Right kidney (tissue), 1 donor: ENCODE measurements at regions not wholly inside any gene's neighbourhood (a gene's known extent, or its start where the extent isn't known, plus 50 kb on each side); places are given as distances from the start of the nearest gene placed in this dataset.
"Not testable (repeated sequence)": the region's sequence is repeated elsewhere in the genome, so short reads cannot be mapped to it uniquely, and the experiment has no call there.

Experiments used
- DNase-seq: peaks from one replicate; pipeline ENCODE4 v3.0.0-alpha.2; 2016

GRCh38 chr18:22283855-22284254 is 114.5 kb downstream of the GATA6 start:
- DNase-seq: not testable (repeated sequence)

DNA sequence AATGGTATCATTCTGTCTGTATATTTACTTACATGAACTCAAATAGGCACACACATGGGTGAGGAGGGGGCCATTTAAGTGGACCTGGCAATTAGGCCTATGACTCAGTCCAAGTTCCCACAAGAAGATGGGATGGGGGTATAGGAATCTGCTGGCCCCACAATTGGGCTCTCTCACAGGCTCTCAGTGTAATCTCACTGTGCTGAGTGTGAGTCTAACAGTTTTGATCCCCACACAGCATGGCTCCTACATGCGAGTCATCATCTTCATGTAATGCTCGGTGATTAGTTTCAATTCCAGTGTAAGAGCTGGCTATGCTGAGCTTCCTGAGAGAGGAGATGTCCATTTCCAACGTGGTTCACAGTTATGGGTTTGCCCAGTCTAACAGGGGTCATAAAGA is 114.0 kb downstream of the GATA6 start:
- no peak for DNase-seq

GRCh38 chr18:22283116-22283395 is 113.7 kb downstream of the GATA6 start:
- DNase-seq: no peak

DNA sequence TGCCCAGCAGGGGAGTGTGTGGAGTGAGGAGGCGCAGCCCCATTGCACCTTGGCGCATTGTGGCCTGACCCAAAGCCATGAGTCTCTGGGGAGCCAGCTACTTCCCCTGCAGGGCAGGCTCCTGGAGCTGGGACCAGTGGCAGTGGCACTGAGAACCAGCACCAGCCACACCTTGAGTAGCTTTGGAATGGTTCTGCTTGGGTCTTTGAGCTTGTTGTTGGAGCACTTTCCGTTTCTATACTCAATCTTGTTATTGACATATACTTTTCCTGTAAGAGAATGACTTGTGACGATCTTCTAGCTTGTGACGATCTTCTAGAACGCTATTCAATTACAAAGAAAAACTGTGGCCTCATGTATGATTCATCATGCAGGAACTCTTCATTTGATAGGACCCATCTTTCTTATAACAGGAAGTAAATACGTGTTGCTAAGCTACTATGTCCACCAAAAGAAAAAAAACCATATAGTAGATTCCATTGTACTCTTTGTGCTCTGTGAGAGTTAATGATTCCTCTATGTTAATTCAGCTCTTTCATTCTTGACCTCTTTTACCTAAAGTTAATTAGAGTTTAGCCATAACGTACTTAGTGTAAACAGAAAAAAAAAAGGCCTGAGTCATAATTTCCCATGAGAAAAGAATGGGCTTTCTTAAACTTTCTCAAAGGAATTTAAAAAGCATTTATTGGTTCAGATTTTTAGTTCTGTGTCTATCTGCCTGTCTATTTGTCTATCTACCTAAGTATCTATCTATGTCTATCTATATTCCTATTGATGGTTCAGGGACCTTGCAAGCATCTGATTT is 113.1 kb downstream of the GATA6 start:
- DNase-seq: peak; percentile 19

GRCh38 chr18:22280453-22280750 is 111.0 kb downstream of the GATA6 start:
- no peak for DNase-seq

DNA sequence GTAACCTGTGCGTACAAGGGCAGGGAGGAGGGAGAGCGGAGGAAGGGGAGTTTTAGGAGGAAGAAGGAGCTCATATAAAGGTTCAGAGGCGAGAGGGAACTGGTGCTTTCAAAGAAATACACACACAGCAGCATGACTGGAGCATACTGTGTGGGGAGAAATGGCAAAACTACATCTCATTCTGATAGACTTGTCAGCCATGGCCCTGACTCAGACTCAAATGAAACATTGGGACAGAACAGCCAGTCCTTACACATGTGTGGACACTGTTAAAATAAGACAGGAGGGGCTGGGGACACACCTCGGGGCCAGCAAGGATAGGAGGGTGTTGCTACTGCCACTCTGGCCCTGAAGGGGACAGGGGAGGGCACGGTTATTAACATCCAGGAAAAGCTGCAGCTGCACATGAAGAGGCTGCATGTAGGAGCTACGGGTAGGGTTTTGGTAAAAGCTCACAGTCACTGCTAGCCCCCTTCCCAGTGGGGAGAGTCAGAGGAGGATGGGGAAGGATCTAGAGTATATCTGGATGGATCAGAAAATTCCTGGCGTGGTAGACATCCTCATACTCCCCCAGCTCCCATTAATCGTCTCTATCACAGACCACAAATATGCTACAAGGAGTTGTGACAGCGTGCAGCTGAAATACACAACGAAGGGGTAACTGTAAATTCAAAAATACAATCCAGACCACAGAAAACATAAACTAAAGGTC is 110.5 kb downstream of the GATA6 start:
- DNase-seq: no peak

GRCh38 chr18:22278798-22279197 is 109.4 kb downstream of the GATA6 start:
- no peak for DNase-seq

DNA sequence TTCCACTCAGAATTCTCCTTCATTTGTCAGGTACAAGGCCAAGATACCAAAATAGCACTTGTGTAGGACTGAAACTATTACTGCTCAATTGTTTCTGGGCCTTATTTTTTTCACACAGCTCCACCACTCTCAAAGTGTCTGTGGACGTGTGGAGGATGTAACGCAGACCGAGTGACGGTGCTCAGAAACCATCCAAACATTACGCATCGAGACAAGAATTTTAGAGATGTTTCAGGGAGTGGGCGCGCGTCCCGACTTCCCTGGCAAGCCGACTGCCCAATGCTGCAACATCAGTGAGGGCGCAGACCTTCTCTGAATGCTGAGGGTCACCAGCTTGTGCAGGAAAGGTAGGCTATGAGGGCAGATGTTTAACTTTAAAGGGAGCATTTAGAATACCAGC is 108.4 kb downstream of the GATA6 start:
- DNase-seq: no peak

- DNase-seq: no peak
These were observed 106.9 kb downstream of the GATA6 start for GRCh38 chr18:22276334-22276713.

DNA sequence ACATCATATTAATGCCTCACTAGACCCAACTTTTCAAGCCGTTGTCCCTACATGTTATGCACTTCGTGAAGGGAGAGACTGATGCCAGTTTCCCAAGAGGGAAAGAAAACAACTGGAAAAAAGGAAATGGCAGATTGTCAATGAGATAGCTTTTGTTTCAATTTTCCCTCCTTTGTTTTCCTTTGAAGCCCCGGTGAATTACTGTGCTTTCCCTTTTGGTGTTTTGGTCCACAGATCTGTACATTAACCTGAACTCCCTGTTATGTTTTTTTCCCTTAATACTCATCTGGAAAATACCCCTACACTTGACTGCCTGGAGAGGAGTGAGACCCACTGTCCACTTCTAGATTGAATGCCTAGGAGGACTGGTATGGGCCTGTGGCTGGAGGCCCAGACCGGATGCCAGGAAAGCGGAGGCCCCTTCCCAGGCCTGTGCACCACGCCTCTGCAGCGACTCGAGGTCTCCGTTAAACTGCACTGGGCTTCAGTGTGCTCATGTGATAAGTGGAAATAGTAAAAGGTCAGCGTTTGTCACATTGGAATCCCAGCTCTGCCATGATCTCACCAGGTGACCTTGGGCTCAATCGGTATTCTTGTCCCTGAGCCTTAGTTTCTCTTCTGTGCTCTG is 106.4 kb downstream of the GATA6 start:
- no peak for DNase-seq

DNA sequence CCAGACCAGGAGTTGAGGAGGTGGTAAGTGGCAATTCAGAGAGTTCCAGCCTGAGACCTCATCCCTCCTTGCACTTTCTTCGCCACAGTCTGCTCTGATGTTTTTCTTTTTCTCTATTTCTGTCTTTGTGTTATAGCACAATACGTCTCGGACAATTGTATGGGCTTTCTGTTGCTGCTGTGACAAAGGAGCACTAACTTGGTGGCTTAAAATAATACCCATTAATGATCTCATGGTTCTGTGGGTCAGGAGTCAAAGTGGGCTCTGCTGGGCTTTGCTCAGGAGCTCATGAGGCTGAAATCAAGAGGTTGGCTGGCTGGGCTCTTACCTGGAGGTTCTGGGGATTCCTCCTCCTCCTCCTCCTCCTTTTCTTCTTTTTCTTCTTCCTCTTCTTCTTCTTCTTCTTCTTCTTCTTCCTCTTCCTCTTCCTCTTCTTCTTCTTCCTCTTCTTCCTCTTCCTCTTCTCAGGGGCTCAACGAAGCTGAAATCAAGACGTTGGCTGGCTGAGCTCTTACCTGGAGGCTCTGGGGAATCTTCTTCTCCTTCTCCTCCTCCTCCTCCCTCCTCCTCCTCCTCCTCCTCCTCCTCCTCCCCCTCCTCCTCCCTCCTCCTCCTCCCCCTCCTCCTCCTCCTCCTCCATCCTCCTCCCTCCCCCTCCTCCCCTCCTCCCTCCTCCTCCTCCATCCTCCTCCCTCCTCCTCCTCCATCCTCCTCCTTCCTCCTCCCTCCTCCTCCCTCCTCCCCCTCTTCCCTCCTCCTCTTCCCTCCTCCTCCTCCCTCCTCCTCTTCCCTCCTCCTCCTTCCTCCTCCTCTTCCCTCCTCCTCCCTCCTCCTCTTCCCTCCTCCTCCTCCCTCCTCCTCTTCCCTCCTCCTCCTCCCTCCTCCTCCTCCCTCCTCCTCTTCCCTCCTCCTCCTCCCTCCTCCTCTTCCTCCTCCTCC is 104.0 kb downstream of the GATA6 start:
- no peak for DNase-seq

GRCh38 chr18:22272242-22272641 is 102.9 kb downstream of the GATA6 start:
- no peak for DNase-seq

- no peak for DNase-seq
These were observed 101.6 kb downstream of the GATA6 start for GRCh38 chr18:22271030-22271429.

- no peak for DNase-seq
These were observed 99.3 kb downstream of the GATA6 start for GRCh38 chr18:22268641-22269128.

DNA sequence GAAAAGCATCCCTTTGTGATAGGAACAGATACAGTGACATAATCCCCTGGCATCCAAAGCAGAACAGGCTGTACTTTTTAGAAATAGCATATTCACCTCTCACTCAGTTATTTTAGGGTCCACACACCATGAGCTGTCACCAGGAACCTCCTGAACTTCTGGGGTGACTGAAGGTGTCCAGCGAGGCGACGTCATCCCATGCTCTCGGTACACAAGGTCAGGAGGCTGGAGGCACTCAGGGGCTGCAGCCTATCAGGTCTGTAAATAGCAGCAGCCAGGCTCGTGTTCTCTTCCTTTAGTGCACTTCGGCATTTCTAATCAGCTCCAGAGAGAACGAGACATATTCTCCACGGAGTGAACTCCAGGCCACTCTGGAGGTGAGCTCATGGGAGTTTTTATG is 98.3 kb downstream of the GATA6 start:
- DNase-seq: no peak

GRCh38 chr18:22267225-22267624 is 97.8 kb downstream of the GATA6 start:
- DNase-seq: no peak

- DNase-seq: no peak
These were observed 96.4 kb downstream of the GATA6 start for GRCh38 chr18:22265838-22266237.

GRCh38 chr18:22260208-22260820 is 90.9 kb downstream of the GATA6 start:
- no peak for DNase-seq

- DNase-seq: no peak
These were observed 87.7 kb downstream of the GATA6 start for GRCh38 chr18:22257022-22257543.

- DNase-seq: no peak
These were observed 84.7 kb downstream of the GATA6 start for GRCh38 chr18:22254088-22254487.

GRCh38 chr18:22253676-22254075 is 84.3 kb downstream of the GATA6 start:
- DNase-seq: peak; percentile 53

DNA sequence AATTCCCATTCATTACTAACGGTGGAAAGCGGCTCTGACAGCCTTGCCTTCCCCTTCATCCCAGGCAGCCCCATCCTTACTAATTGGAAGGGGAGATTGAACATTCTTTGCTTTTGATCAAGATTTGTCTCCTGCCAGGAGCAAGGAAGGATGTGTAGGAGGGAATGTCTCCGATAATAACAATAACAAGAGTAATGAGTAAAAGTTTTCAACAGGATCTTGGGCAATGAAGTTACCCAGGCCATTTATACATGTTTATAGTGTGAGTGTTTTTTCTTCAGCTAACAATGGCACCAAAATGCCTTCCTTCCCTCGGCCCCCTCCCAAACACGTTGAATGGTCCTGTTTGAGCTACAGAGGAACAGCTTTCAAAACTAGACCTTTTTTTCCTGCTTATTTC is 83.8 kb downstream of the GATA6 start:
- DNase-seq: no peak
